ENCODE measurements at regions not wholly inside any gene's neighbourhood (a gene's known extent, or its start where the extent isn't known, plus 50 kb on each side); places are given as distances from the start of the nearest gene placed in this dataset.

- Histone ChIP-seq H3K4me2 (ENCODE audit: control insufficient read depth, insufficient read depth) (no peak overlapping the region), H3K27ac (ENCODE audit: control insufficient read depth, insufficient read depth) (no peak overlapping the region), H3K9ac (ENCODE audit: control insufficient read depth, insufficient read depth, low read length) (no peak overlapping the region), H4K20me1 (ENCODE audit: control insufficient read depth, insufficient read depth) (no peaks in the 10 kb centered on the region), H3K27me3 (replicated peaks in 1 of 2; ENCODE audit: control insufficient read depth in 2 of 2, insufficient read depth in 2 of 2, low read length in 1 of 2) (no peaks in the 10 kb centered on the region), H3K9me3 (replicated peaks; ENCODE audit: control insufficient read depth, insufficient read depth, low read length) (peaks cover 1% of the 10 kb centered on the region; the same call in 2 of the 3 replicates), H3K4me3 (no peak overlapping the region), H2AFZ (ENCODE audit: control insufficient read depth, low read depth, low read length) (no peak overlapping the region), H3K79me2 (ENCODE audit: control insufficient read depth, insufficient read depth, low read length) (no peaks in the 10 kb centered on the region), H3K36me3 (ENCODE audit: control insufficient read depth in 2 of 2, insufficient read depth in 2 of 2, low read length in 1 of 2) (no peaks in the 10 kb centered on the region), H3K4me1 (ENCODE audit: control insufficient read depth, insufficient read depth, low read length) (peaks cover 5% of the 10 kb centered on the region)
- SMC1A ChIA-PET (ENCODE audit: uncharacterized antibody, unreplicated experiment), result interaction anchor here (1.3 to 1.5 kb wide), 2 partner anchors 10 to 511 kb away, joined by 3 to 5 read pairs; no protein-coding TSS in a partner anchor
- no TSS peak for BruUV-seq (replicated peaks)
- RAD21 ChIA-PET (ENCODE audit: unreplicated experiment), result no interaction called here
- ATAC-seq (no peak), FAIRE-seq (no peak), DNase-seq (ENCODE audit: low read depth, low spot score) (no peak)
- 50% methylated on average over 6 of the region's 6 CpGs for WGBS (ENCODE audit: insufficient coverage, insufficient replicate concordance, low lambda C conversion rate, missing lambda C conversion rate)
- CTCF ChIA-PET, result no interaction called here
- in situ Hi-C loops (cut with MboI), result no loop called here
- POLR2A ChIA-PET, result interaction anchor here (1.4 kb wide), 1 partner anchor 12 kb away, joined by 4 read pairs; no protein-coding TSS in a partner anchor
- intact Hi-C loops (cut with micrococcal nuclease; ENCODE audit: unreplicated experiment), result no loop called here
- TF ChIP-seq PAX8 (IDR thresholded peaks at IDR 0.05) (no peak), NR2C1 (IDR thresholded peaks at IDR 0.05) (no peak), BCLAF1 (IDR thresholded peaks at IDR 0.05) (no peak), YBX1 (IDR thresholded peaks at IDR 0.05) (no peak), NFYB (IDR thresholded peaks at IDR 0.05; ENCODE audit: insufficient read depth, low read depth, low read length) (no peak), POLR2A (IDR thresholded peaks at IDR 0.05; ENCODE audit: low read depth, low read length) (no peak), ZBTB33 (IDR thresholded peaks at IDR 0.05) (no peak), FOXM1 (IDR thresholded peaks at IDR 0.05; ENCODE audit: low read depth, low read length) (no peak), RELA (IDR thresholded peaks at IDR 0.05; ENCODE audit: borderline replicate concordance, partially characterized antibody) (no peak), CHD1 (IDR thresholded peaks at IDR 0.05; ENCODE audit: low read depth, low read length) (no peak), POLR2AphosphoS5 (IDR thresholded peaks at IDR 0.05; ENCODE audit: low read length) (no peak), EP300 (IDR thresholded peaks at IDR 0.05; ENCODE audit: borderline replicate concordance in 1 of 2, control insufficient read depth in 1 of 2, low read depth in 2 of 2, low read length in 2 of 2) (no peak), ZNF687 (IDR thresholded peaks at IDR 0.05) (no peak), RAD51 (IDR thresholded peaks at IDR 0.05) (no peak), STAT3 (IDR thresholded peaks at IDR 0.05; ENCODE audit: low read depth, low read length) (no peak)
These were observed 162.4 kb downstream of the CAND1 start for GRCh38 chr12:67431411-67432020.

Data from GM12878 (cell line).